ENCODE measurements at regions not wholly inside any gene's neighbourhood (a gene's known extent, or its start where the extent isn't known, plus 50 kb on each side); places are given as distances from the start of the nearest gene placed in this dataset.
"Not testable (repeated sequence)": the region's sequence is repeated elsewhere in the genome, so short reads cannot be mapped to it uniquely, and the experiment has no call there.

DNA sequence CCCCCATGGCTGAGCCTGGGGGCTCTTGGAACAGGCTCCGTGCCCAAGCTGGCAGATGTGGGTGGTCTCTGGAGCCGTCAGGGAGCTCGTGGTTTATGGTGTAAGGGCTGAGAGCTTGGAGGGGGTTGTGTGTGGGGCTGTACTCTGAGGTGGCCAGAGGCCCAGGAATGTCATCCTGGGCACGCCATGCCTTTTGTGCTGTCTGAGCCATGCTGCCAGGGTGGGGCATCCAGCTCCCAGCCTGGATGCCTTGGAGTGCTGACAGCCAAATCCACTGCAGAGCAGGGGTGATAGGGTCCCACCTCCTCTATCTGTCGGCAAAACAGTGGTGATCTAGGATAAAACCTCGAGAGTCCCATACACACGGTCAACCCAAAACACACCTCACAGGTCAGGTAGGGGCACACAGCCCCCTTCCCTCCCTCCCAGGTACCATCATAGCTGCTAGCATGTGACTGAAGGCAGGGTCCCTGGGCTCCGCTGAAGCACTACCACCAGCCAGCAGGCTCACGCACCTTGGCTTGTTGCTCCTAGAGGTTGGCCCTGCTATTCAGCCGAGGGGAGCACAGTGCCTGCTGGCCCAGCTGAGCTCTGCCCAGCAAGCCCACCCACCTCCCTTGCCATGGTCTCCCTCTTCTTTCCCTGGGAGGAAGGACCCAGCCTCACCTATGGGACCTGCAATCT is 61.5 kb downstream of the GOLGA8B start:
- not testable (repeated sequence) for TF ChIP-seq EP300 (IDR thresholded peaks at IDR 0.05; ENCODE audit: borderline replicate concordance in 1 of 2, low read depth in 2 of 2, low read length in 2 of 2); TAF1 (IDR thresholded peaks at IDR 0.05; ENCODE audit: low read depth, low read length); RFX5 (IDR thresholded peaks at IDR 0.05; ENCODE audit: borderline replicate concordance, low read depth, low read length); POLR2AphosphoS5 (IDR thresholded peaks at IDR 0.05; ENCODE audit: low read depth, low read length); TBP (IDR thresholded peaks at IDR 0.05; ENCODE audit: low read depth, low read length); POLR2A (IDR thresholded peaks at IDR 0.05; ENCODE audit: control extremely low read depth in 1 of 2, low read depth in 2 of 2, low read length in 2 of 2); EZH2 (IDR thresholded peaks at IDR 0.05; ENCODE audit: low read depth, low read length, severe bottlenecking); POU5F1 (IDR thresholded peaks at IDR 0.05; ENCODE audit: low read depth, low read length); SP4 (IDR thresholded peaks at IDR 0.05; ENCODE audit: low read length); SIX5 (IDR thresholded peaks at IDR 0.05; ENCODE audit: low read depth, low read length); BCL11A (IDR thresholded peaks at IDR 0.05; ENCODE audit: low read depth in 2 of 2, low read length in 2 of 2); KDM5A (IDR thresholded peaks at IDR 0.05; ENCODE audit: low read length)
- TF ChIP-seq, protein P1, sequence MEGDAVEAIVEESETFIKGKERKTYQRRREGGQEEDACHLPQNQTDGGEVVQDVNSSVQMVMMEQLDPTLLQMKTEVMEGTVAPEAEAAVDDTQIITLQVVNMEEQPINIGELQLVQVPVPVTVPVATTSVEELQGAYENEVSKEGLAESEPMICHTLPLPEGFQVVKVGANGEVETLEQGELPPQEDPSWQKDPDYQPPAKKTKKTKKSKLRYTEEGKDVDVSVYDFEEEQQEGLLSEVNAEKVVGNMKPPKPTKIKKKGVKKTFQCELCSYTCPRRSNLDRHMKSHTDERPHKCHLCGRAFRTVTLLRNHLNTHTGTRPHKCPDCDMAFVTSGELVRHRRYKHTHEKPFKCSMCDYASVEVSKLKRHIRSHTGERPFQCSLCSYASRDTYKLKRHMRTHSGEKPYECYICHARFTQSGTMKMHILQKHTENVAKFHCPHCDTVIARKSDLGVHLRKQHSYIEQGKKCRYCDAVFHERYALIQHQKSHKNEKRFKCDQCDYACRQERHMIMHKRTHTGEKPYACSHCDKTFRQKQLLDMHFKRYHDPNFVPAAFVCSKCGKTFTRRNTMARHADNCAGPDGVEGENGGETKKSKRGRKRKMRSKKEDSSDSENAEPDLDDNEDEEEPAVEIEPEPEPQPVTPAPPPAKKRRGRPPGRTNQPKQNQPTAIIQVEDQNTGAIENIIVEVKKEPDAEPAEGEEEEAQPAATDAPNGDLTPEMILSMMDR (IDR thresholded peaks at IDR 0.05; ENCODE audit: control extremely low read depth in 1 of 3, insufficient read depth in 1 of 3, low read depth in 1 of 3, low read length in 3 of 3), result not testable (repeated sequence)

Measured in H1 (cell line).